DOHH2 (cell line): ENCODE measurements at regions not wholly inside any gene's neighbourhood (a gene's known extent, or its start where the extent isn't known, plus 50 kb on each side); places are given as distances from the start of the nearest gene placed in this dataset.

Source experiments
- H3F3A ChIP-seq: fragments of 200-600 bp; sonication (generic), shearing (Covaris generic); 2 replicates; pipeline ENCODE4 v1.6.0; 2016; ENCODE audit warnings: antibody characterized with exemption, mild to moderate bottlenecking; ENCODE audit not compliant: control insufficient read depth, insufficient read depth
- H3K27ac ChIP-seq: fragments of 200-600 bp; sonication (generic); 2 replicates; pipeline ENCODE4 v1.5.1; 2014; ENCODE audit warnings: low read depth, mild to moderate bottlenecking, low read length, moderate library complexity
- H3K27me3 ChIP-seq: fragments of 200-600 bp; sonication (generic); 2 replicates; pipeline ENCODE4 v1.6.1; 2014; ENCODE audit warnings: mild to moderate bottlenecking, low read length, mixed read lengths; ENCODE audit not compliant: control insufficient read depth
- H3K36me3 ChIP-seq: fragments of 200-600 bp; sonication (generic); 2 replicates; pipeline ENCODE4 v1.6.1; 2014; ENCODE audit warnings: mild to moderate bottlenecking, low read length, moderate library complexity, mixed read lengths; ENCODE audit not compliant: control insufficient read depth
- H3K4me1 ChIP-seq: fragments of 200-600 bp; sonication (generic); 2 replicates; pipeline ENCODE4 v1.6.1; 2014; ENCODE audit warnings: mild to moderate bottlenecking, low read length, mixed read lengths; ENCODE audit not compliant: control insufficient read depth
- H3K4me2 ChIP-seq: fragments of 200-600 bp; sonication (generic); 2 replicates; pipeline ENCODE4 v1.6.0; 2014; ENCODE audit warnings: mild to moderate bottlenecking, low read length, moderate library complexity
- H3K4me3 ChIP-seq: fragments of 200-600 bp; sonication (generic); 2 replicates; pipeline ENCODE4 v1.5.1; 2014; ENCODE audit warnings: mild to moderate bottlenecking, low read length, mixed read lengths
- H3K79me2 ChIP-seq: fragments of 200-600 bp; sonication (generic); 2 replicates; pipeline ENCODE4 v1.6.1; 2014; ENCODE audit warnings: mild to moderate bottlenecking, low read length, mixed read lengths; ENCODE audit not compliant: control insufficient read depth
- H3K9me2 ChIP-seq: fragments of 200-600 bp; sonication (generic); replicated peaks from 2 replicates; pipeline ENCODE4 v1.6.1; 2014; ENCODE audit warnings: mild to moderate bottlenecking, low read length, mixed read lengths; ENCODE audit not compliant: control insufficient read depth
- H3K9me3 ChIP-seq: fragments of 200-600 bp; sonication (generic); 2 replicates; pipeline ENCODE4 v1.6.1; 2014; ENCODE audit warnings: antibody characterized with exemption, low read length, mixed read lengths; ENCODE audit not compliant: control insufficient read depth, insufficient read depth
- H4K20me1 ChIP-seq: fragments of 200-600 bp; sonication (generic); 2 replicates; pipeline ENCODE4 v1.6.0; 2014; ENCODE audit warnings: low read depth, mild to moderate bottlenecking, antibody characterized with exemption, low read length, moderate library complexity; ENCODE audit not compliant: control insufficient read depth, insufficient read depth
- CTCF ChIP-seq: fragments of 200-600 bp; sonication (generic); IDR thresholded peaks from one replicate; pipeline ENCODE4 v1.5.1; 2014; ENCODE audit warnings: antibody characterized with exemption, mild to moderate bottlenecking, low read depth, low read length; ENCODE audit not compliant: poor library complexity, severe bottlenecking
- EZH2phosphoT487 ChIP-seq: fragments of 200-600 bp; sonication (generic); IDR thresholded peaks from 2 replicates; pipeline ENCODE4 v1.6.1; 2017; ENCODE audit warnings: borderline replicate concordance, mild to moderate bottlenecking, antibody characterized with exemption, low read length, moderate library complexity, mixed read lengths

GRCh38 chr3:6281662-6282061 lies 579.3 kb upstream of the GRM7 start:
- peaks cover 3% of the 10 kb centered on the region; the same call in 1 of the 2 replicates for H3K9me3 ChIP-seq
- no peaks in the 10 kb centered on the region for H3K79me2 ChIP-seq
- peak overlapping the region; percentile 63 for H3K4me2 ChIP-seq
- peaks cover 58% of the 10 kb centered on the region for H3K4me1 ChIP-seq
- H4K20me1 ChIP-seq, result no peaks in the 10 kb centered on the region
- peak overlapping the region; percentile 81 for H3K27ac ChIP-seq
- no peaks in the 10 kb centered on the region for H3K9me2 ChIP-seq
- no peaks in the 10 kb centered on the region for H3K36me3 ChIP-seq
- H3F3A ChIP-seq, result peaks cover 11% of the 10 kb centered on the region; the same call in 1 of the 2 replicates
- TF ChIP-seq EZH2phosphoT487 (no peak), CTCF (no peak)
- no peaks in the 10 kb centered on the region for H3K27me3 ChIP-seq
- peak overlapping the region; percentile 43 for H3K4me3 ChIP-seq

DNA sequence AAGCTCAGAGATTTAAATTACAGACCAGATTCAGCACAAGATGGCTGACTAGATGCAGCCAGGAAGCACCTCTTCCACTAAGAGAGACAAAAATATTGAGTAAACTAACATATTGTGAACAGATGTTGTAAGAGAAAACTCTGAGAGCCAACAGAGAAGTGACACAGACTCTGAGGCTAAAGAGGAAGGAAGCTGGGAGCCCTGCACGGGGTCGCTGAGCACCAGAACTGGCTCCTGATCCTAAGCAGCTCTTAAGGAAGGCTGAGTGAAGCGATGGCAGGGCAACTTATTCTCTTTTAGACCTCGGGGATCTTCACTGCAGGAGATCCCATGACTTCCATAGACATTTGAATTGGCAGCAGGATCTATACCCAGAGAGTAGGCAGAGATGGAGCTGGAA lies 578.0 kb upstream of the GRM7 start:
- Histone ChIP-seq H3K79me2 (no peaks in the 10 kb centered on the region), H3K9me2 (no peaks in the 10 kb centered on the region), H4K20me1 (no peaks in the 10 kb centered on the region), H3K27ac (peak overlapping the region; percentile 81), H3K9me3 (peaks cover 3% of the 10 kb centered on the region; the same call in 1 of the 2 replicates), H3K4me3 (peak overlapping the region; percentile 28), H3K36me3 (no peaks in the 10 kb centered on the region), H3F3A (peaks cover 11% of the 10 kb centered on the region; the same call in 1 of the 2 replicates), H3K27me3 (no peaks in the 10 kb centered on the region), H3K4me2 (peak overlapping the region; percentile 63), H3K4me1 (peaks cover 61% of the 10 kb centered on the region)
- TF ChIP-seq EZH2phosphoT487, result no peak
- no peak for TF ChIP-seq CTCF

GRCh38 chr3:6287088-6287875 lies 573.6 kb upstream of the GRM7 start:
- Histone ChIP-seq H3K4me1 (peaks cover 42% of the 10 kb centered on the region), H3F3A (peaks cover 5% of the 10 kb centered on the region; the same call in 1 of the 2 replicates), H3K36me3 (no peaks in the 10 kb centered on the region), H3K9me3 (peaks cover 8% of the 10 kb centered on the region; the same call in 1 of the 2 replicates), H3K27ac (no peak overlapping the region), H3K9me2 (no peaks in the 10 kb centered on the region), H3K4me2 (no peak overlapping the region), H3K27me3 (no peaks in the 10 kb centered on the region), H3K4me3 (no peak overlapping the region), H4K20me1 (no peaks in the 10 kb centered on the region), H3K79me2 (no peaks in the 10 kb centered on the region)
- TF ChIP-seq CTCF, result no peak
